GM19452 (cell line): ENCODE measurements at regions not wholly inside any gene's neighbourhood (a gene's known extent, or its start where the extent isn't known, plus 50 kb on each side); places are given as distances from the start of the nearest gene placed in this dataset.
A peak's percentile ranks its signal among the peaks of the same experiment; 100 is the strongest.

ENCODE experiments used
- ATAC-seq: cut with Tn5 transposase; IDR thresholded peaks from one replicate; pipeline ENCODE4 v1.9.1; 2021; ENCODE audit not compliant: unreplicated experiment

DNA sequence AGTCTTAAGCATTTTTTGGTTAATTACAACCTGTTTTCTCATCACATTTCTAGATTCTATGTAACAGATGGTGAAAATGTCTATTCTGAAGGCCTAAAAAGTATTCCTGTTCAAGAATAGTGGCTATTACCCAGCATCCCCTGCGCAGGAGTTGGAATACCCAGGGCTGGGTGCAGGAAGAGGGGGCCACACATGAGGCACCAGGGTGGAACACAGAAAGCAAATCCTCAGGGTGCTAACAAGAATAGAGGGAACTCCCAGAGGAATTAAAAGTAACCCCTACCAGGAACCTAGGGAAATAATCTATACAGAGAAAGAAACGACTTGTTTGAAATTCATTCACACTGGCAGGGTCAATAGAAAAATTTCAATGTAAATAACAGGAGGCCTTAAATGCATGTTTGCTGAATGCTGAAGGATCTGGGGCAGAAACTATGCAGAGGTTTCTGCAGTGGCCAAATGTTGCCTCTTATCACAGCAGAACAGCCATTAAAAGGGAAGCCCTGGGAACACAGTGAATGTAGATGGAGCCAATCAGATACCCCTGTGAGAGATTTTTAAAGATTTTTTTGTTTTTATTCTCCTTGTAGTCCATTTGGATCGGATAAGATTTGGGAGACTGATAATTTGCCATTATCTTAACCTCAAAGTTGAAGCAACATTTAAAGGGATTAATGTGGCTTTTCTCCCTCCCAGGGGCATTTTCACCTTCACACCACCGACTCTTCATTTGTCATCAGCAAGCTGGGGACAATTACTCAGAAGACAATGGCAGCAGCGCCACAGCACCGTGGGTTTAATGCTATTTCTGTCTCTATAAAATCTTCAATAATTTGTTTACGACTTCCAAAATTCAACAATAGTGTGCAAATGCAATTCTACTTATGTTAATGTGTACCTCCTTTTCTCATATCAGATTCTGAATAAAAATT is 196.0 kb upstream of the PSMD7 start:
- ATAC-seq: no peak

- ATAC-seq: no peak
Observed at GRCh38 chr16:74099530-74099929, 197.1 kb upstream of the PSMD7 start.

DNA sequence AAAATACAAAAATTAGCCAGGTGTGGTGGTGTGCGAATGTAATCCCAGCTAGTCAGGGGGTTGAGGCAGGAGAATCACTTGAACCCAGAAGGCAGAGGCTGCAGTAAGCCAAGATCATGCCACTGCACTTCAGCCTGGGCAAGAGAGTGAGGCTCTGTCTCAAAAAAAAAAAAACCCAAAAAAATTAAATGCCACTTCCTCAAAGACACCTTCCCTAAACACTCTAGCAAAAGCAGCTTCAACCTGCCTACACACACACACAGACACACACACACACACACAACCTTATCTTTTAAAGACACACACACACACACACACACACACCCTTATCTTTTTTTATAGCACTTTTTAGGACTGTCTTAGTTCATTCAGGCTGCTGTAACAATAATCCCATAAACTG is 201.7 kb upstream of the PSMD7 start:
- ATAC-seq: no peak

DNA sequence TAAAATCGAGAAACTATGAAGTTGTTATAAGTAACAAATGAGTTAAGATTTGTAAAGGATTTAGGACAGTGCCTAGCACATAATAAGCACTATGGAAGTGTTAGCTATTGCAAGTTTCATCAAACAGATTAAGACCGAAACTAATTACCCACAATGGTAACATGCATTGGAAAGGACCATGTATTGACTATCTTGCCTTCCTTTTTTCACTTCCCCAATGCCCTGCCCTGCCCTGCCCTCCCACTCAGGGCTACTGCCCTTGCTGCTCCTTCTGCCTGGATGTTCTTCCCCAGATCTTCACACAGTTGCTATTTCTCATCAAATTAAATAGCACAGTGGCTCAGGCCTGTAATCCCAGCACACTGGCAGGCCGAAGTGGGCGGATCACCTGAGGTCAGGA is 202.1 kb upstream of the PSMD7 start:
- ATAC-seq: no peak

- no peak for ATAC-seq
Observed at GRCh38 chr16:74092336-74092735, 204.3 kb upstream of the PSMD7 start.

- ATAC-seq: no peak
Observed at GRCh38 chr16:74090871-74091270, 205.7 kb upstream of the PSMD7 start.

GRCh38 chr16:74083541-74083940 is 213.1 kb upstream of the PSMD7 start:
- ATAC-seq: no peak

GRCh38 chr16:74080311-74080710 is 216.3 kb upstream of the PSMD7 start:
- no peak for ATAC-seq

- peak; percentile 70 for ATAC-seq
Observed at GRCh38 chr16:74079232-74079586, 217.4 kb upstream of the PSMD7 start.

GRCh38 chr16:74078511-74079231 is 217.9 kb upstream of the PSMD7 start:
- ATAC-seq: peak; percentile 81

DNA sequence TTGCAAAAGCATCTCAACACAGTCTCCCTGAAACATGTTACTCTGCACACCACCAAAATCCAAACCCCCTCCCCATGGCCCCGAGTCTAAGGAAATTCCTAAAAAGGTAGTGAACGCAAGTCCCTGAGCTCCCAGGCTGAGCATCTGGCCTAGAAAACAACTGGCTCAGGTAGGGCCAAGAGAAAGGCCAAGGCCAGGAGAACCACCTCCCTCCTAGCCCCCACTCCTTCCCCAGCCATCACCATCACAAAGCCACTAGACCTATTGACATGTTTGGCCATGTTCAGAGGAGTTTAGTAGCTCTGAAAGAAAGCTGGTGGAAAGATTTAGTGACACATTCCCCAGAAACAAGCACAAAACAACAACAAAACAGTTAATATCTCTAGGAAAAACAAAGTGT is 220.0 kb upstream of the PSMD7 start:
- no peak for ATAC-seq

DNA sequence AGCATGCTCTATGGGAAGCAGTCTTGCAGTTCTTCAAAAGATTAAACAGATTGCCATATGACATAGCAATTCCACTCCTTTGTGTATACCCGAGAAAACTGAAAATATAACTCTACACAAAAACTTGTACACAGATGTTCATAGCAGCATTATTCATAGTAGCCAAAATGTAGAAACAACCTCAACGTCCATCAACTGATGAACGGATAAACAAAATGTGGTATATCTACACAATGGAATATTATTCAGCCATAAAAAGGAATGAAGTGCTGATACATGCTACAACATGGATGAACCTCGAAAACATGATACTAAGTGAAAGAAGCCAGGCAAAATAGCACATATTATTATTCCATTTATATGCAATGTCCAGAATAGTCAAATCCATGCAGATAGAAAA is 221.2 kb upstream of the PSMD7 start:
- no peak for ATAC-seq

DNA sequence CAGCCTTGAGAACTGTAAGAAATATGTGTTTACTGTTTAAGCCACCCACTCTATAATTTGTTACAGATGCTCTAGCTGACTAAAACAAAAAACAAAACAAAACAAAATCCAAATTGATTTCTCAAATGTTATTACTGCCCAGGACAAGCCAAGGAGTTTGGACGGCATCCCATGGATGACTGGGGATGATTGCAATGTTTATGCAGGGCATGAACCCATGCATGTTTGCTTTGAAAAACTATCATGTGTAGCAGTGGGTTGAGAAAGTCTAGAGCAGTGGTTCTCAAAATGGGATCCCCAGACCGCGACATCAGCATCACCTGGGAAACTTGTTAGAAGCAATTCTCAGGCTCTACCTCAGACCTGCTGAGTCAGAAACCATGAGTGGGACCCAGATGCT is 223.2 kb upstream of the PSMD7 start:
- ATAC-seq: no peak

- ATAC-seq: no peak
Observed at GRCh38 chr16:74071996-74072535, 224.5 kb upstream of the PSMD7 start.

DNA sequence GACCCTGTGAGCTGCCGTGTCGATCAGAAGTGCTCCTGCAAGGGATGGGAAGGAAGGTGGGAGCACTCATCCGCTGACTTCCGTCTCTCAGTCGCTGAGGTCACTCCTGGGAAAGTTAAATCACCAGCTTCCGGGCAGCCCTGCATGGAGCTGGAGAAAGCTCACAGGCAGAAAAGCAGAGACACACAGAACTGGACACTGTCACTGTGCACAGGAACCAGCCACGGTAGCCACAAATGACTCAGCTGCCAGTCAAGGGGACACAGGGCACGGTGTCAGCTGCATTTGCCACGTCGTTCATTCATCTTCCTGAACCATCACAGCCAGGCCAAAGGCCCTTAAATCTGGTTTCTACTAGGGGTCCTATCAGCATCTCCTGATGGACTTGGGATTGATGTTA is 226.4 kb upstream of the PSMD7 start:
- ATAC-seq: no peak

GRCh38 chr16:74064120-74064735 is 232.4 kb upstream of the PSMD7 start:
- ATAC-seq: no peak

DNA sequence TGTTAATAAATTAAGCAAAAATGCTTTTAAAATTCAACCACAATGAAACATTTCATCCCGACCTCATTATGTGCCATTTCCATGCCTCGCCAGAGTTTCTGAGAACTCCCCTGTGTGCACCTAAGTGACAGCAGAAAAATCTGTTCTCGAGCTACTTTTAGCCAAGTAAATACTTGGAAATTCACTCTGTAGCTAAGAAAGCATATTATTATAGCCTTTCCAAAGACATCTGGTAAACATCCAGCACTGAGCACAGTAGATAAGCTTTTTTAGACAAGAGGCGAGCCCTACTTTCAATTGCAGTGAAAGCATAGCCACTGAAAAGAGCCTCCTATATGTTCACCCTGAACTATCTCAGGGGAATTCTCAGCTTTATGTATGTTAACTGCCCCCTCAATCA is 242.8 kb upstream of the PSMD7 start:
- no peak for ATAC-seq

- no peak for ATAC-seq
Observed at GRCh38 chr16:74053312-74053711, 243.3 kb upstream of the PSMD7 start.

DNA sequence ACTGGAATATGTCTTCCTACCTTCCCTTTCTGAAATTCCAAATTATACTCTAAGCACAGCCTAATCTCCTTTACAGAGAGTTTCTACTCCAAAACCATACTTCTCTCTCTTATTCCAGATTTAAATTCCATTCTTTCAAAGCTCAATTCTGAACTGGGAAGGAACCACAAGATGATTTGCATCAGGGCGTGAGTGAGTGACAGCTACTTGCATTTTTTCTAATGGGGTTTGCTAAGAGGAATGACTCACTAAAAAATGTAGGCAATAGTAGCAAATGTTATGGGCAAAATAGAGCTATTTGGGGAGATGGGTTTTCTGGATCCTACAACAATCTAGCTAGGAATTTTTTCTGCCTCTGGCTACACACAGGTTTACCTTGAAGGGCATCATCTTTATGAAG is 244.6 kb upstream of the PSMD7 start:
- no peak for ATAC-seq

DNA sequence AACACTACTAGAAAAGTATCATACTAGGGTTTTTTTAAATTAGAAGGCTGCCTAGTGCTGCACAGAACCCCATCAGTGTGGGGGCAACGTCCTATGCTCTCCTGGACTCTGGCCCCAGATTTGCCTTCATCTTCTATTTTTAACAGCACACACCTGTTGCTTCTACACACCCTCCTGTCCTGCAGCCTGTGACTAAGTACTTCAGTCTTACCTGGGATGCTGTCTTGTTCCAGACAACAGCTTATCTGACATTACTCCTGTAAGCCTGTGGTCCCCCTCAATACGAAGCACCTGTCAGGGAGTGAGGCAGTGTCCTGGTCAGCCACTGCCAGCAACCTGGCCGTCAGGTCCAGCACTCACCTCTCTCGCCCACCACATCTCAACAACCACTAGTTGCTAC is 247.6 kb upstream of the PSMD7 start:
- ATAC-seq: no peak

DNA sequence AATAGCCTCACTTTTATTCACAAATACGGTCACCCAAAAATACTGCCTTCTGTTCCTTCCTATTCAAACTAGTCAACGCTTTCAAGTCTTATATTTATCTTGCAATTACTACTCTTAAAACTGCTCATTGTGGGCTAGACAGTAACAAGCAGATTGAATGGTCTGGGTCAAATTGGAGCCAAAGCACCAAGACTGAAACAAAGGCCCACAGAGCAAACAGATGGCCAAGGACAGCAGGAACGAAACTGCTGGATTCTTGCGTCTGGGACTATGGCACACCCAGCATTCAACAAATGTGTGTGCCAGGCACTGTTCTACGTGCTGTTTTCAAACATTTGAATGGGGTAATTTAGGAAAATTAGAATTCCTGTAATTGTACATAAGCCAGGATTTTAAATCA is 250.1 kb upstream of the PSMD7 start:
- ATAC-seq: no peak

GRCh38 chr16:74045513-74045912 is 251.1 kb upstream of the PSMD7 start:
- no peak for ATAC-seq
